HG03159 (cell line): ENCODE measurements at regions not wholly inside any gene's neighbourhood (a gene's known extent, or its start where the extent isn't known, plus 50 kb on each side); places are given as distances from the start of the nearest gene placed in this dataset.
A peak's percentile ranks its signal among the peaks of the same experiment; 100 is the strongest.

ENCODE experiments used
- ATAC-seq: cut with Tn5 transposase; IDR thresholded peaks from one replicate; pipeline ENCODE4 v1.9.1; 2021; ENCODE audit warnings: mild to moderate bottlenecking, moderate library complexity; ENCODE audit not compliant: unreplicated experiment

GRCh38 chr5:85168474-85168873 is 783.8 kb upstream of the EDIL3 start:
- no peak for ATAC-seq

GRCh38 chr5:85170183-85170582 is 785.5 kb upstream of the EDIL3 start:
- no peak for ATAC-seq

- ATAC-seq = no peak
Measured at GRCh38 chr5:85173469-85173868, 788.8 kb upstream of the EDIL3 start.

GRCh38 chr5:85182344-85182743 is 797.7 kb upstream of the EDIL3 start:
- no peak for ATAC-seq

- no peak for ATAC-seq
Measured at GRCh38 chr5:85204289-85204688, 819.6 kb upstream of the EDIL3 start.

GRCh38 chr5:85205430-85205829 is 820.8 kb upstream of the EDIL3 start:
- no peak for ATAC-seq

- no peak for ATAC-seq
Measured at GRCh38 chr5:85225388-85225787, 840.7 kb upstream of the EDIL3 start.

GRCh38 chr5:85249204-85249603 is 864.5 kb upstream of the EDIL3 start:
- ATAC-seq = no peak

GRCh38 chr5:85263125-85263524 is 878.4 kb upstream of the EDIL3 start:
- no peak for ATAC-seq

- no peak for ATAC-seq
Measured at GRCh38 chr5:85266692-85267091, 882.0 kb upstream of the EDIL3 start.

- ATAC-seq = no peak
Measured at GRCh38 chr5:85268194-85268593, 883.5 kb upstream of the EDIL3 start.

GRCh38 chr5:85278193-85278592 is 893.5 kb upstream of the EDIL3 start:
- peak; percentile 76 for ATAC-seq

GRCh38 chr5:85288914-85289313 is 904.2 kb upstream of the EDIL3 start:
- ATAC-seq = no peak

- ATAC-seq = no peak
Measured at GRCh38 chr5:85293145-85293785, 908.6 kb upstream of the EDIL3 start.

- ATAC-seq = no peak
Measured at GRCh38 chr5:85304524-85304923, 919.8 kb upstream of the EDIL3 start.

GRCh38 chr5:85305766-85306165 is 921.1 kb upstream of the EDIL3 start:
- ATAC-seq = no peak

GRCh38 chr5:85311536-85311935 is 926.9 kb upstream of the EDIL3 start:
- no peak for ATAC-seq

GRCh38 chr5:85320495-85320894 is 935.8 kb upstream of the EDIL3 start:
- no peak for ATAC-seq

- ATAC-seq = no peak
Measured at GRCh38 chr5:85333276-85333675, 948.6 kb upstream of the EDIL3 start.

GRCh38 chr5:85337435-85337834 is 952.8 kb upstream of the EDIL3 start:
- ATAC-seq = no peak

GRCh38 chr5:85340790-85341189 is 956.1 kb upstream of the EDIL3 start:
- ATAC-seq = no peak

GRCh38 chr5:85345818-85346217 is 961.1 kb upstream of the EDIL3 start:
- no peak for ATAC-seq

GRCh38 chr5:85357309-85357708 is 972.6 kb upstream of the EDIL3 start:
- no peak for ATAC-seq
